HEK293 (cell line): ENCODE measurements at regions not wholly inside any gene's neighbourhood (a gene's known extent, or its start where the extent isn't known, plus 50 kb on each side); places are given as distances from the start of the nearest gene placed in this dataset.

Experiments
- CTCF ChIA-PET: fragments of 350-600 bp; formaldehyde crosslinking; extraction: SDS; loops from one replicate; lab custom pipeline; 2021; ENCODE audit warnings: antibody characterized with exemption; lab: Yijun Ruan, JAX
- POLR2A ChIA-PET: fragments of 300-600 bp; formaldehyde crosslinking; extraction: SDS; loops from one replicate; lab custom pipeline; 2020; ENCODE audit warnings: antibody characterized with exemption, inconsistent platforms; lab: Yijun Ruan, JAX
- H3K27ac ChIP-seq: fragments of 200-500 bp; sonication (Bioruptor generic); 2 replicates; pipeline ENCODE4 v1.5.1; 2014; ENCODE audit warnings: low read depth, low read length, control low read depth, inconsistent platforms; ENCODE audit errors: extremely low read depth
- H3K36me3 ChIP-seq, 2 experiments: fragments of 200-500 bp in 1 of 2; sonication (Bioruptor generic) in 1 of 2; 1 replicate in 1 of 2; 2 replicates in 1 of 2; pipeline ENCODE4 v1.5.1; 2014 to 2017; ENCODE audit warnings: inconsistent platforms in 2 of 2, low read length in 2 of 2; ENCODE audit not compliant: control insufficient read depth in 2 of 2, insufficient read depth in 1 of 2
- H3K4me1 ChIP-seq: fragments of 200-500 bp; sonication (Bioruptor generic); 2 replicates; pipeline ENCODE4 v1.5.1; 2014; ENCODE audit warnings: mild to moderate bottlenecking, low read length, inconsistent platforms; ENCODE audit not compliant: control insufficient read depth, insufficient read depth
- H3K4me3 ChIP-seq: 2 replicates; pipeline ENCODE4 v1.5.1; 2011; ENCODE audit warnings: low read depth, mild to moderate bottlenecking, control low read depth, low read length, moderate library complexity
- H3K9me3 ChIP-seq: fragments of 200-500 bp; sonication (Bioruptor generic); 2 replicates; pipeline ENCODE4 v1.5.1; 2014; ENCODE audit warnings: low read depth, low read length, inconsistent platforms; ENCODE audit not compliant: control insufficient read depth, insufficient read depth
- OSR2 ChIP-seq: fragments of 450-650 bp; formaldehyde crosslinking; IDR thresholded peaks from 2 replicates; pipeline ENCODE4 v1.5.1; 2016; ENCODE audit warnings: missing biosample characterization, missing genetic modification characterization
- PRDM6 ChIP-seq: fragments of 450-650 bp; formaldehyde crosslinking; IDR thresholded peaks from 2 replicates; pipeline ENCODE4 v1.5.1; 2017; ENCODE audit warnings: missing biosample characterization, missing genetic modification characterization
- REPIN1 ChIP-seq: fragments of 450-650 bp; formaldehyde crosslinking; IDR thresholded peaks from 2 replicates; pipeline ENCODE4 v1.5.1; 2017; ENCODE audit warnings: missing biosample characterization, missing genetic modification characterization, low read depth
- SALL2 ChIP-seq: fragments of 450-650 bp; formaldehyde crosslinking; IDR thresholded peaks from 2 replicates; pipeline ENCODE4 v1.5.0; 2017; ENCODE audit warnings: missing biosample characterization, mild to moderate bottlenecking, missing genetic modification characterization, borderline replicate concordance
- SETDB1 ChIP-seq: IDR thresholded peaks from one replicate; pipeline ENCODE4 v1.6.1; 2017; ENCODE audit warnings: mild to moderate bottlenecking, low read length, moderate library complexity, mixed read lengths; ENCODE audit not compliant: insufficient read length
- TRIM28 ChIP-seq: IDR thresholded peaks from 2 replicates; pipeline ENCODE4 v1.6.1; 2011; ENCODE audit warnings: low read length, control low read depth, borderline replicate concordance
- WT1 ChIP-seq: fragments of 450-650 bp; formaldehyde crosslinking; IDR thresholded peaks from 2 replicates; pipeline ENCODE4 v1.5.1; 2016; ENCODE audit warnings: missing biosample characterization, missing genetic modification characterization
- ZBTB11 ChIP-seq: fragments of 450-650 bp; formaldehyde crosslinking; conservative IDR thresholded peaks from 2 replicates; pipeline ENCODE4 v1.5.1; 2016; ENCODE audit warnings: low read depth, missing biosample characterization, missing genetic modification characterization
- ZBTB20 ChIP-seq: fragments of 450-650 bp; formaldehyde crosslinking; IDR thresholded peaks from 2 replicates; pipeline ENCODE4 v1.5.1; 2016; ENCODE audit warnings: missing biosample characterization, missing genetic modification characterization
- ZBTB8A ChIP-seq: fragments of 450-650 bp; formaldehyde crosslinking; IDR thresholded peaks from 2 replicates; pipeline ENCODE4 v1.5.1; 2016; ENCODE audit warnings: missing biosample characterization, missing genetic modification characterization
- ZNF121 ChIP-seq: fragments of 450-650 bp; formaldehyde crosslinking; IDR thresholded peaks from 2 replicates; pipeline ENCODE4 v1.5.1; 2016; ENCODE audit warnings: missing biosample characterization, missing genetic modification characterization
- ZNF133 ChIP-seq: fragments of 450-650 bp; formaldehyde crosslinking; IDR thresholded peaks from 2 replicates; pipeline ENCODE4 v1.5.1; 2016; ENCODE audit warnings: missing biosample characterization, missing genetic modification characterization
- ZNF174 ChIP-seq: fragments of 450-650 bp; formaldehyde crosslinking; IDR thresholded peaks from 2 replicates; pipeline ENCODE4 v1.5.0; 2017; ENCODE audit warnings: missing biosample characterization, mild to moderate bottlenecking, missing genetic modification characterization
- ZNF175 ChIP-seq: fragments of 450-650 bp; formaldehyde crosslinking; IDR thresholded peaks from 2 replicates; pipeline ENCODE4 v1.5.1; 2016; ENCODE audit warnings: missing biosample characterization, missing genetic modification characterization
- ZNF513 ChIP-seq: fragments of 450-650 bp; IDR thresholded peaks from 2 replicates; pipeline ENCODE4 v1.5.1; 2018; ENCODE audit warnings: missing biosample characterization, missing genetic modification characterization
- ZNF544 ChIP-seq: fragments of 450-650 bp; formaldehyde crosslinking; IDR thresholded peaks from 2 replicates; pipeline ENCODE4 v1.5.0; 2017; ENCODE audit warnings: missing biosample characterization, missing genetic modification characterization
- ZNF626 ChIP-seq: fragments of 450-650 bp; sonication (Bioruptor Pico); formaldehyde crosslinking; IDR thresholded peaks from 2 replicates; pipeline ENCODE4 v1.5.1; 2018; ENCODE audit warnings: missing biosample characterization, missing genetic modification characterization, inconsistent platforms
- ZNF629 ChIP-seq: fragments of 450-650 bp; formaldehyde crosslinking; IDR thresholded peaks from 2 replicates; pipeline ENCODE4 v1.5.1; 2017; ENCODE audit warnings: missing biosample characterization, missing genetic modification characterization
- ZNF747 ChIP-seq: fragments of 450-650 bp; formaldehyde crosslinking; IDR thresholded peaks from 2 replicates; pipeline ENCODE4 v1.5.1; 2016; ENCODE audit warnings: missing biosample characterization, missing genetic modification characterization
- ZSCAN16 ChIP-seq: fragments of 450-650 bp; formaldehyde crosslinking; IDR thresholded peaks from 2 replicates; pipeline ENCODE4 v1.5.1; 2016; ENCODE audit warnings: missing biosample characterization, missing genetic modification characterization

GRCh38 chr15:93780073-93780472 lies 451.3 kb upstream of the MCTP2 start (continued):
- TF ChIP-seq OSR2 (tag by site-specific recombination) (no peak), ZNF513 (no peak), ZNF121 (no peak)

GRCh38 chr15:93779341-93779740 lies 452.0 kb upstream of the MCTP2 start:
- H3K4me1 ChIP-seq: no peaks in the 10 kb centered on the region
- H3K4me3 ChIP-seq: no peak overlapping the region
- POLR2A ChIA-PET: no interaction called here
- no peak for TF ChIP-seq ZNF175 (tag by site-specific recombination)
- no peak for TF ChIP-seq WT1 (tag by site-specific recombination)
- no peak for TF ChIP-seq ZBTB11
- TF ChIP-seq ZNF174 (tag by site-specific recombination): no peak
- no peak for TF ChIP-seq REPIN1
- no peak for TF ChIP-seq ZBTB20 (tag by site-specific recombination)
- no peak for TF ChIP-seq ZNF626 (tag by site-specific recombination)
- no peak for TF ChIP-seq ZNF747 (tag by site-specific recombination)
- no peak for TF ChIP-seq SETDB1
- no peak for TF ChIP-seq ZNF629 (tag by site-specific recombination)
- TF ChIP-seq TRIM28: no peak
- no peak for TF ChIP-seq ZSCAN16 (tag by site-specific recombination)
- TF ChIP-seq ZBTB8A (tag by site-specific recombination): no peak
- no peak for TF ChIP-seq SALL2 (tag by site-specific recombination)
- no peak for TF ChIP-seq ZNF544 (tag by site-specific recombination)
- TF ChIP-seq ZNF133 (tag by site-specific recombination): no peak
- TF ChIP-seq PRDM6 (tag by site-specific recombination): no peak
- TF ChIP-seq, all 188 proteins: peak for 0
- no peaks in the 10 kb centered on the region for H3K9me3 ChIP-seq
- no peaks in the 10 kb centered on the region for H3K36me3 ChIP-seq
- CTCF ChIA-PET: no interaction called here
- H3K27ac ChIP-seq: no peak overlapping the region
